ENCODE measurements at regions not wholly inside any gene's neighbourhood (a gene's known extent, or its start where the extent isn't known, plus 50 kb on each side); places are given as distances from the start of the nearest gene placed in this dataset.

GRCh38 chr6:26214803-26215584 is 127.8 kb downstream of the HFE start:
- peak overlapping the region; percentile 43 for H3K4me3 ChIP-seq (ENCODE audit: control insufficient read depth, low read depth, low read length)
- DNase-seq (ENCODE audit: low read depth) = no peak

GRCh38 chr6:26215585-26216358 is 128.5 kb downstream of the HFE start:
- DNase-seq (ENCODE audit: low read depth) = no peak
- peak overlapping the region; percentile 43 for H3K4me3 ChIP-seq (ENCODE audit: control insufficient read depth, low read depth, low read length)
- TF ChIP-seq CTCF (IDR thresholded peaks at IDR 0.05; ENCODE audit: control insufficient read depth, insufficient read depth, low read depth, low read length, missing control alignments) = no peak

More at GRCh38 chr6:26214803-26215584, 127.8 kb downstream of the HFE start:
- TF ChIP-seq CTCF (IDR thresholded peaks at IDR 0.05; ENCODE audit: control insufficient read depth, insufficient read depth, low read depth, low read length, missing control alignments) = no peak

GRCh38 chr6:26216359-26216885 is 129.2 kb downstream of the HFE start:
- H3K4me3 ChIP-seq (ENCODE audit: control insufficient read depth, low read depth, low read length) = peak overlapping the region; percentile 59
- no peak for TF ChIP-seq CTCF (IDR thresholded peaks at IDR 0.05; ENCODE audit: control insufficient read depth, insufficient read depth, low read depth, low read length, missing control alignments)
- DNase-seq (ENCODE audit: low read depth) = peak; percentile 99

GRCh38 chr6:26216886-26217713 is 129.9 kb downstream of the HFE start:
- DNase-seq (ENCODE audit: low read depth) = no peak
- peak overlapping the region; percentile 59 for H3K4me3 ChIP-seq (ENCODE audit: control insufficient read depth, low read depth, low read length)
- peak; percentile 50 for TF ChIP-seq CTCF (IDR thresholded peaks at IDR 0.05; ENCODE audit: control insufficient read depth, insufficient read depth, low read depth, low read length, missing control alignments)

DNA sequence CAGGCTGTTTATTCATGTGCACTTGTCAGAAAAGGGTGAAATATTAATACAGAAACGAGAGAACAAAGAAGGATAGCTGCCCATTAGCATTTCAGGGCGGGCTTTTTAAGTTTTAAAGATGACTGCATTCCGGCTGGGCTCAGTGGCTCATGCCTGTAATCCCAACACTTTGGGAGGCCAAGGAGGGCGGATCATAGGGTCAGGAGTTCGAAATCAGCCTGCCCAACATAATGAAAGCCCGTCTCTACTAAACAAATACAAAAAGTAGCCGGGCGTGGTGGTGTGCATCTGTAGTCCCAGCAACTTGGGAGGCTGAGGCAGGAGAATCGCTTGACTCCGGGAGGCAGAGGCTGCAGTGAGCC is 130.5 kb downstream of the HFE start:
- H3K4me3 ChIP-seq (ENCODE audit: control insufficient read depth, low read depth, low read length) = peak overlapping the region; percentile 59
- no peak for TF ChIP-seq CTCF (IDR thresholded peaks at IDR 0.05; ENCODE audit: control insufficient read depth, insufficient read depth, low read depth, low read length, missing control alignments)
- DNase-seq (ENCODE audit: low read depth) = no peak

- no peak for DNase-seq (ENCODE audit: low read depth)
- H3K4me3 ChIP-seq (ENCODE audit: control insufficient read depth, low read depth, low read length) = no peak overlapping the region
Observed at GRCh38 chr6:26218824-26219223, 131.6 kb downstream of the HFE start.

More at GRCh38 chr6:26218824-26219223, 131.6 kb downstream of the HFE start:
- no peak for TF ChIP-seq CTCF (IDR thresholded peaks at IDR 0.05; ENCODE audit: control insufficient read depth, insufficient read depth, low read depth, low read length, missing control alignments)
